SH-SY5Y (cell line): ENCODE measurements at regions not wholly inside any gene's neighbourhood (a gene's known extent, or its start where the extent isn't known, plus 50 kb on each side); places are given as distances from the start of the nearest gene placed in this dataset.

Experiments
- GATA2 ChIP-seq: IDR thresholded peaks from 2 replicates; pipeline ENCODE4 v1.6.1; 2011; ENCODE audit warnings: mild to moderate bottlenecking, low read depth, low read length
- GATA3 ChIP-seq: IDR thresholded peaks from 2 replicates; pipeline ENCODE4 v1.6.1; 2011; ENCODE audit warnings: low read depth, mild to moderate bottlenecking, low read length, moderate library complexity

DNA sequence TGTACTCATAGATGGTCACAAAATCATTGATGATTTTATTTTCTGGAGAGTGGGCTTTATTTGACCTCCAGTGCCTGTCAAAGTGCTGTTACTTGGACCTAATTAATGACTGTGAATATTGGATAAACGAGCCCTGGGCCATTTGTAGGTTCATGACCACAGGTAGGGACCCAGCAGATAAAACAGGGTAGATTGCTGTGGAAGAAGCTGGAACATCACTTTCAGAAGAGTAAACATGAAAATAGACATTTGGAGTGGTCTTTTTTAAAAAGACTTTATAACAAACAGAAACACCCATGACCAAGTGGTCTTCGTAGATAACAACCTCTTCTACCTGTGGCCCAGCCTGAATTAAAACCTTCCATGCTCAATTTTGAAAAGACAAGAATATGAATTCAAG lies 472.8 kb upstream of the MKI67 start:
- TF ChIP-seq GATA3 (no peak), GATA2 (no peak)
